ENCODE measurements at regions not wholly inside any gene's neighbourhood (a gene's known extent, or its start where the extent isn't known, plus 50 kb on each side); places are given as distances from the start of the nearest gene placed in this dataset.

- TF ChIP-seq CTCF (IDR thresholded peaks at IDR 0.05): no peak
- no peak for TF ChIP-seq POLR2AphosphoS5 (IDR thresholded peaks at IDR 0.05; ENCODE audit: low read depth, low read length)
- no peak for TF ChIP-seq REST (IDR thresholded peaks at IDR 0.05; ENCODE audit: insufficient read depth in 1 of 2, low read depth in 2 of 2, low read length in 1 of 2)
- no peak for TF ChIP-seq TCF7L2 (IDR thresholded peaks at IDR 0.05; ENCODE audit: low read depth, low read length)
- TF ChIP-seq SIN3A (IDR thresholded peaks at IDR 0.05; ENCODE audit: borderline replicate concordance, insufficient read depth, low read depth, low read length): no peak
These were observed 308.9 kb upstream of the ANO3 start for GRCh38 chr11:26023057-26023456.
